ENCODE measurements at regions not wholly inside any gene's neighbourhood (a gene's known extent, or its start where the extent isn't known, plus 50 kb on each side); places are given as distances from the start of the nearest gene placed in this dataset.

- no peak overlapping the region for H3K4me3 ChIP-seq (ENCODE audit: low read length)
- peak; percentile 15 for DNase-seq (ENCODE audit: low read depth)
- no peak for TF ChIP-seq CTCF (conservative IDR thresholded peaks at IDR 0.05; ENCODE audit: low read depth, low read length)
Observed at GRCh38 chr6:45830441-45831139, 185.1 kb downstream of the CLIC5 start.

- H3K4me3 ChIP-seq (ENCODE audit: low read length) = no peak overlapping the region
- TF ChIP-seq CTCF (conservative IDR thresholded peaks at IDR 0.05; ENCODE audit: low read depth, low read length) = no peak
- DNase-seq (ENCODE audit: low read depth) = no peak
Observed at GRCh38 chr6:45829873-45830272, 185.8 kb downstream of the CLIC5 start.

GRCh38 chr6:45827952-45828530 lies 187.6 kb downstream of the CLIC5 start:
- DNase-seq (ENCODE audit: low read depth) = peak; percentile 69
- TF ChIP-seq CTCF (conservative IDR thresholded peaks at IDR 0.05; ENCODE audit: low read depth, low read length) = no peak
- no peak overlapping the region for H3K4me3 ChIP-seq (ENCODE audit: low read length)

GRCh38 chr6:45822873-45823272 lies 192.8 kb downstream of the CLIC5 start:
- DNase-seq (ENCODE audit: low read depth) = no peak
- TF ChIP-seq CTCF (conservative IDR thresholded peaks at IDR 0.05; ENCODE audit: low read depth, low read length) = no peak
- no peak overlapping the region for H3K4me3 ChIP-seq (ENCODE audit: low read length)

- H3K4me3 ChIP-seq (ENCODE audit: low read length) = no peak overlapping the region
- no peak for TF ChIP-seq CTCF (conservative IDR thresholded peaks at IDR 0.05; ENCODE audit: low read depth, low read length)
Observed at GRCh38 chr6:45822246-45822812, 193.3 kb downstream of the CLIC5 start.

DNA sequence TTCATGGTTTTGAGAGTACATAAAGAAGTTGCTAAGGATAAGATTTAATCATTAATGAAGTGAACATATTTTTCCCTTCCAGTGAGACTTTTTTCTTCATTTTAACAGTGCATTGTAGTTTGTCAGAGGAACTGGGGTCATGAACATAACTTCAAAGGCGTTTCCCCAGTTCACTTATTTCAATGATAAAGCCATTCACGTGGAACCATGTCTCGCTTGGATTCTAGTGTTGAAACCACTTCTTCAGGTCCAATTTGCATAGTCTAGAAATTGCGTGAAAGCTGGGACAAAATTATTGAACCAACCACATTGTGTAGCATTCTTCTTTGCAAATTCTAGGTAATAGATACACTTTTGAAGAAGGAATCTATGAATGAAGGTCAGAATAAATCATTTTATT lies 197.0 kb downstream of the CLIC5 start:
- no peak for TF ChIP-seq CTCF (conservative IDR thresholded peaks at IDR 0.05; ENCODE audit: low read depth, low read length)
- no peak overlapping the region for H3K4me3 ChIP-seq (ENCODE audit: low read length)
- DNase-seq (ENCODE audit: low read depth) = no peak

More at GRCh38 chr6:45822246-45822812, 193.3 kb downstream of the CLIC5 start:
- no peak for DNase-seq (ENCODE audit: low read depth)
